ENCODE measurements at regions not wholly inside any gene's neighbourhood (a gene's known extent, or its start where the extent isn't known, plus 50 kb on each side); places are given as distances from the start of the nearest gene placed in this dataset.

DNA sequence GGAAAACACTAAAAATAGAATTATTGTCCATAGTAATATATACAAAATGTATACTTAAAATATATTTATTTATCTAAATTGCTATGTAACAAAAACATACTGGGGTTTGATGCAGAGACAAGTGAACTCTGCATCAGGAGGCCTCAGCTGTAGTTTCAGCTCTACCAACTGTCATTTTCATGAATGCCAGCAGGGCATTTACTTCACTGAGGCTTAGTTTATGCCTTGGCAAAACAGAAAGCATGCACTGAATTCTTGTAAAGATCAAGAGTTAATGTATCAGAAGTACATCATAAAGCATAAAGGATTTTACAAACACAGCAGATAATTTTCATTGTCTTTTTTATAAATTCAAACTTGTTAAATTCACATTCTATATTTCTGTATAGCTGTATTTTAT, 577.0 kb downstream of the C4orf33 start:
- no peaks in the 10 kb centered on the region for H3K27me3 ChIP-seq (ENCODE audit: low read depth, low read length)
- no peaks in the 10 kb centered on the region for H3K9me3 ChIP-seq (ENCODE audit: insufficient read depth, low read length)
- TF ChIP-seq, protein P1, sequence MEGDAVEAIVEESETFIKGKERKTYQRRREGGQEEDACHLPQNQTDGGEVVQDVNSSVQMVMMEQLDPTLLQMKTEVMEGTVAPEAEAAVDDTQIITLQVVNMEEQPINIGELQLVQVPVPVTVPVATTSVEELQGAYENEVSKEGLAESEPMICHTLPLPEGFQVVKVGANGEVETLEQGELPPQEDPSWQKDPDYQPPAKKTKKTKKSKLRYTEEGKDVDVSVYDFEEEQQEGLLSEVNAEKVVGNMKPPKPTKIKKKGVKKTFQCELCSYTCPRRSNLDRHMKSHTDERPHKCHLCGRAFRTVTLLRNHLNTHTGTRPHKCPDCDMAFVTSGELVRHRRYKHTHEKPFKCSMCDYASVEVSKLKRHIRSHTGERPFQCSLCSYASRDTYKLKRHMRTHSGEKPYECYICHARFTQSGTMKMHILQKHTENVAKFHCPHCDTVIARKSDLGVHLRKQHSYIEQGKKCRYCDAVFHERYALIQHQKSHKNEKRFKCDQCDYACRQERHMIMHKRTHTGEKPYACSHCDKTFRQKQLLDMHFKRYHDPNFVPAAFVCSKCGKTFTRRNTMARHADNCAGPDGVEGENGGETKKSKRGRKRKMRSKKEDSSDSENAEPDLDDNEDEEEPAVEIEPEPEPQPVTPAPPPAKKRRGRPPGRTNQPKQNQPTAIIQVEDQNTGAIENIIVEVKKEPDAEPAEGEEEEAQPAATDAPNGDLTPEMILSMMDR (IDR thresholded peaks at IDR 0.05; ENCODE audit: low read depth, low read length), result no peak
- H3K4me1 ChIP-seq (ENCODE audit: low read length), result no peaks in the 10 kb centered on the region
- H3K27ac ChIP-seq (ENCODE audit: low read length), result no peak overlapping the region
- H3K4me3 ChIP-seq (ENCODE audit: low read length), result no peak overlapping the region
- no peaks in the 10 kb centered on the region for H4K20me1 ChIP-seq (ENCODE audit: insufficient read depth, low read length)
- no peak overlapping the region for H3K9ac ChIP-seq (ENCODE audit: low read length)
- no peaks in the 10 kb centered on the region for H3K36me3 ChIP-seq (replicated peaks; ENCODE audit: low read depth, low read length)
- no peak overlapping the region for H2AFZ ChIP-seq (ENCODE audit: low read depth, low read length)
- H3K4me2 ChIP-seq (ENCODE audit: low read length), result no peak overlapping the region
- H3K79me2 ChIP-seq (ENCODE audit: low read length), result no peaks in the 10 kb centered on the region

DNA sequence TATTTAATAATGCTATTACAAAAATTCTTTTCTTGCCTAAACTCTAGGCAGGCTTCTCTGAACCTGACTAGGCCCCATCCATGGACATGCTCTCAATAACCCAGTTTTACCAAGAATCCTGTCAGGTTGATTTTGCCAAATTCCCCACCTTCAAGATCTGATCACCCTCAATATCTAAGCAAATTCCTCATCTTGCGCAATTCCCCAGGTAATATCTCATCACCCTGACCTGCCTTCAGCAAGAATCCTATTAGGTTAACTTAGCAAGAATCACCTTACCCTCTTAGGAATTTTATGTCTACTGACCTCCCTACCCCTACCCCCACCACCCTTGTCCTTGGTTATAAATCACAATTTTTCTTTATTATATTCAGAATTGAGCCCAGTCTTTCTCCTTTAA, 579.1 kb downstream of the C4orf33 start:
- H3K9ac ChIP-seq (ENCODE audit: low read length), result no peak overlapping the region
- H3K36me3 ChIP-seq (replicated peaks; ENCODE audit: low read depth, low read length), result no peaks in the 10 kb centered on the region
- no peaks in the 10 kb centered on the region for H3K4me1 ChIP-seq (ENCODE audit: low read length)
- no peak overlapping the region for H3K4me3 ChIP-seq (ENCODE audit: low read length)
- TF ChIP-seq, protein P1 (IDR thresholded peaks at IDR 0.05; ENCODE audit: low read depth, low read length), result no peak
- no peak for TF ChIP-seq EZH2phosphoT487 (IDR thresholded peaks at IDR 0.05; ENCODE audit: low read depth)
- no peaks in the 10 kb centered on the region for H3K79me2 ChIP-seq (ENCODE audit: low read length)
- no peaks in the 10 kb centered on the region for H4K20me1 ChIP-seq (ENCODE audit: insufficient read depth, low read length)
- no peaks in the 10 kb centered on the region for H3K9me3 ChIP-seq (ENCODE audit: insufficient read depth, low read length)
- H3K27me3 ChIP-seq (ENCODE audit: low read depth, low read length), result no peaks in the 10 kb centered on the region
- no peak overlapping the region for H3K27ac ChIP-seq (ENCODE audit: low read length)
- no peak overlapping the region for H3K4me2 ChIP-seq (ENCODE audit: low read length)
- no peak overlapping the region for H2AFZ ChIP-seq (ENCODE audit: low read depth, low read length)

- H3K4me3 ChIP-seq (ENCODE audit: low read length), result no peak overlapping the region
Measured at GRCh38 chr4:129676934-129677333, 581.0 kb downstream of the C4orf33 start.

DNA sequence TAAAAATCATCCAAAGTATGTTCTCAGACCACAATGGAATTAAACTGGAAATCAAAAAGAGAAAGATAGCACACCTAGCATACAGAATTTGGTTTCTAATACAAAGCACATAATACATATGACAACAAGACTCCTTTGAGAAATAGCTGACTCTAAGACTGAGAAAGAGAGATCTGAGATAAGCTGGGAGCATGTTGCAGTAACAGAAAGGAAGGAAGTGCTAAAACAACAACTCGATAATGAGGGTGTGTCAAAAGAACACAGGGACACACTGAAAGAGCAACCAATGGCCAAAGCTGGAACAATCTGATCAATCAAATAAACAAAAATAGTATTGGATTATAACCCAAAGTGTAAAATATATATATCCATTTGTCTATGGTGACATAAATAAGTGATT, 586.6 kb downstream of the C4orf33 start:
- Histone ChIP-seq H3K4me3 (ENCODE audit: low read length) (no peak overlapping the region), H3K4me2 (ENCODE audit: low read length) (peak overlapping the region; percentile 58), H3K79me2 (ENCODE audit: low read length) (no peaks in the 10 kb centered on the region), H4K20me1 (ENCODE audit: insufficient read depth, low read length) (no peaks in the 10 kb centered on the region), H3K27ac (ENCODE audit: low read length) (no peak overlapping the region), H3K4me1 (ENCODE audit: low read length) (peaks cover 17% of the 10 kb centered on the region), H3K9ac (ENCODE audit: low read length) (peak overlapping the region; percentile 15; the same call in 1 of the 2 replicates), H3K27me3 (ENCODE audit: low read depth, low read length) (no peaks in the 10 kb centered on the region), H2AFZ (ENCODE audit: low read depth, low read length) (peak overlapping the region; percentile 64), H3K9me3 (ENCODE audit: insufficient read depth, low read length) (no peaks in the 10 kb centered on the region), H3K36me3 (replicated peaks; ENCODE audit: low read depth, low read length) (no peaks in the 10 kb centered on the region)
- TF ChIP-seq, protein P1 (IDR thresholded peaks at IDR 0.05; ENCODE audit: low read depth, low read length), result no peak
- TF ChIP-seq EZH2phosphoT487 (IDR thresholded peaks at IDR 0.05; ENCODE audit: low read depth), result no peak

More at GRCh38 chr4:129676934-129677333, 581.0 kb downstream of the C4orf33 start:
- H3K4me1 ChIP-seq (ENCODE audit: low read length), result no peaks in the 10 kb centered on the region
- TF ChIP-seq EZH2phosphoT487 (IDR thresholded peaks at IDR 0.05; ENCODE audit: low read depth), result no peak
- TF ChIP-seq, protein P1 (IDR thresholded peaks at IDR 0.05; ENCODE audit: low read depth, low read length), result no peak
- H4K20me1 ChIP-seq (ENCODE audit: insufficient read depth, low read length), result no peaks in the 10 kb centered on the region
- no peak overlapping the region for H3K27ac ChIP-seq (ENCODE audit: low read length)
- no peak overlapping the region for H3K4me2 ChIP-seq (ENCODE audit: low read length)
- no peaks in the 10 kb centered on the region for H3K9me3 ChIP-seq (ENCODE audit: insufficient read depth, low read length)
- H3K79me2 ChIP-seq (ENCODE audit: low read length), result no peaks in the 10 kb centered on the region
- no peaks in the 10 kb centered on the region for H3K27me3 ChIP-seq (ENCODE audit: low read depth, low read length)
- H2AFZ ChIP-seq (ENCODE audit: low read depth, low read length), result no peak overlapping the region
- H3K9ac ChIP-seq (ENCODE audit: low read length), result no peak overlapping the region
- H3K36me3 ChIP-seq (replicated peaks; ENCODE audit: low read depth, low read length), result no peaks in the 10 kb centered on the region

All from OCI-LY3 (cell line).